ENCODE measurements at regions not wholly inside any gene's neighbourhood (a gene's known extent, or its start where the extent isn't known, plus 50 kb on each side); places are given as distances from the start of the nearest gene placed in this dataset.

DNA sequence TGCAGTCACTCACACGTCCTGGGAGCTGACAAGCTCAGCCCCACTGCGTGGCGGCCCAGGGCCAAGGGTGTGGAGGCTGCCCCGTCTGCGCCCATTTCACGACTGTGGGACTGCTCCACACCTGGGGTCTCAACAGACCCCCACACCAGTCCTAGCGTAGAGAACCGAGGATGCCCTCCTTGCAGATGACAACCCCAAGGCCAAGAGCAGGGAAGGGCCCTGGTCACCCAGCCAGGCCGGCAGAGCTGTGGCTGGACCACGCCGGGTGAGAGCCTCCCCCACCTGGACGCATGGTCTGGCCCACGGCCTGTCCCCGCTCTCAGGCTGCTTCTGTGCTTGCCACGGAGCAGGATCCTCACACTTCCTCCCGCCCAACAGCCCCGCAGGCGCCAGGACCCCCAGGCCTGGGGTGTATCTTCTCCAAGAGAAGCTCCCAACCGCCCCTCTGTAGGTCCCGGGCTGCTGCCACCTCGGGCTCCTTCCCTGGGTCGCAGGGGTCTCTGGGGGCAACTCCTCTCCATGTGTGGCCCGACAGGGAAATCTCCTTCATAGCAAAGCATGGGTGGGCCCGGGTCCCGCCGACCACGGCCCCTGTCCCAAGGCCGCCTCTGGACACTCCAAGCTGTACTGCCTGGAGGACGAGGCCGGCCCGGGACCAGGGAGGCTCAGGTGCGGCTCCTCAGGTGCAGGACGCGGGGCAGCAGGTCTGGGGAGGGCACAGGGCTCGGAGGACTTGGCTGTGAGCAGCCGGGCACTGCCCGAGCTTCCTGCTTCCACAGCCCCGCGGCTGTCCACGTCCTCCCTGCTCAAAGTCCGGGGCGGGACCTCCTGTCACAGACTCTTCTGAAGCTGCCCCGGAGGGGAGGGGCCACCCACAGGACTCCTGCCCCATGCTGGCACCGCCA is 88.8 kb downstream of the FOXL3 start:
- no peak overlapping the region for H3K27ac ChIP-seq
- peak in 6 of 8 donors; percentile 6 to 31 (median 20) for ATAC-seq
- peaks cover 0 to 17% (median 0%) of the 10 kb centered on the region in 11 donors for H3K9me3 ChIP-seq
- 77% methylated on average over 44 of the region's 44 CpGs for WGBS, 2 donors
- TF ChIP-seq, protein P1, sequence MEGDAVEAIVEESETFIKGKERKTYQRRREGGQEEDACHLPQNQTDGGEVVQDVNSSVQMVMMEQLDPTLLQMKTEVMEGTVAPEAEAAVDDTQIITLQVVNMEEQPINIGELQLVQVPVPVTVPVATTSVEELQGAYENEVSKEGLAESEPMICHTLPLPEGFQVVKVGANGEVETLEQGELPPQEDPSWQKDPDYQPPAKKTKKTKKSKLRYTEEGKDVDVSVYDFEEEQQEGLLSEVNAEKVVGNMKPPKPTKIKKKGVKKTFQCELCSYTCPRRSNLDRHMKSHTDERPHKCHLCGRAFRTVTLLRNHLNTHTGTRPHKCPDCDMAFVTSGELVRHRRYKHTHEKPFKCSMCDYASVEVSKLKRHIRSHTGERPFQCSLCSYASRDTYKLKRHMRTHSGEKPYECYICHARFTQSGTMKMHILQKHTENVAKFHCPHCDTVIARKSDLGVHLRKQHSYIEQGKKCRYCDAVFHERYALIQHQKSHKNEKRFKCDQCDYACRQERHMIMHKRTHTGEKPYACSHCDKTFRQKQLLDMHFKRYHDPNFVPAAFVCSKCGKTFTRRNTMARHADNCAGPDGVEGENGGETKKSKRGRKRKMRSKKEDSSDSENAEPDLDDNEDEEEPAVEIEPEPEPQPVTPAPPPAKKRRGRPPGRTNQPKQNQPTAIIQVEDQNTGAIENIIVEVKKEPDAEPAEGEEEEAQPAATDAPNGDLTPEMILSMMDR (IDR thresholded peaks at IDR 0.05), result no peak
- peaks cover 0 to 24% (median 13%) of the 10 kb centered on the region in 9 donors for H3K4me1 ChIP-seq
- peaks cover 0 to 57% (median 41%) of the 10 kb centered on the region in 7 donors for H3K27me3 ChIP-seq
- intact Hi-C loops (cut with DNase I), result loop anchor here in 1 of 10 donors (10.0 kb wide), 1 partner anchor 116 kb away; no protein-coding TSS in a partner anchor
- no peaks in the 10 kb centered on the region for H3K36me3 ChIP-seq
- DNase-seq, result no peak
- peak overlapping the region in 9 of 10 donors; percentile 18 to 52 (median 35) for H3K4me3 ChIP-seq

DNA sequence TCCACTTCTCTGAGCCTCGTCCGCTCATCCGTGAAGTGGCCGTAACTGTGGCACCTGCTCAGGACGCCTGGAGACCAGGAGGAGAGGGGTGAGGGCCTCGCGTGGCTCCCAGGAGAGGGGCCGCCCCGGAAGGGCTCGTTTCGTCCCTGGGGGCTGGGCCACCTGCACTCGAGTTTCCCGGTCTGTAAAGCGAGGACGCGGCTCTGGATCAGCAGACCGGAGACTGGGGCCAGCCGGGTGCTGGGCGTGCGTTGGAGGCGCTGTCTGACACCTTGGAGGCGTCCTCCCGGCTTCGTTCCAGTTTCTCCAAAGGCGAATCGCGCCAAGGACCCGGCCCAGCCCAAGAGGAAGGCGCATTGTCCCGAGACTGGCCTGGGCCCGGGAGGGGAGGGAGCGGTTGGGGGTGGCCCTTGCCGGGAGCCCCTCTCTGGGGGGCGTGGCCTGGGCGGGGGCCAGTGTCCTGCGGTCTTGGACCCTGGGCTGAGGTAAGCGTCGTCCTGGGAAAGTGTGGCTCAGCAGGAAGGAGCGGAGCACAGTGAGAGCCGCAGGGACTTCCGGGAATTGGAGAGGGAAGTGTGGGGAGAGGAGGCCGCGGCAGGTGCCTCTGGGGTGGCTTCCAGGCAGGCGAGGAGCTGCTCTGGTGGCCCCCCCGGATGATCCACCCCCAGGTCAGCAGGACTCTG is 89.6 kb downstream of the FOXL3 start:
- Histone ChIP-seq H3K9me3 (peaks cover 0 to 25% (median 4%) of the 10 kb centered on the region in 11 donors), H3K4me1 (peaks cover 0 to 24% (median 13%) of the 10 kb centered on the region in 9 donors), H3K4me3 (peak overlapping the region in 9 of 10 donors; percentile 18 to 52 (median 35)), H3K27me3 (peaks cover 0 to 53% (median 41%) of the 10 kb centered on the region in 7 donors), H3K27ac (no peak overlapping the region), H3K36me3 (no peaks in the 10 kb centered on the region)
- DNase-seq (no peak), ATAC-seq (peak; percentile 18 to 68 (median 38))
- 20 to 28% methylated on average over 43 to 45 of the region's 45 CpGs for WGBS, 2 donors
- intact Hi-C loops (cut with DNase I), result loop anchor here in 1 of 10 donors (10.0 kb wide), 1 partner anchor 115 kb away; no protein-coding TSS in a partner anchor
- TF ChIP-seq, protein P1 (IDR thresholded peaks at IDR 0.05), result no peak

DNA sequence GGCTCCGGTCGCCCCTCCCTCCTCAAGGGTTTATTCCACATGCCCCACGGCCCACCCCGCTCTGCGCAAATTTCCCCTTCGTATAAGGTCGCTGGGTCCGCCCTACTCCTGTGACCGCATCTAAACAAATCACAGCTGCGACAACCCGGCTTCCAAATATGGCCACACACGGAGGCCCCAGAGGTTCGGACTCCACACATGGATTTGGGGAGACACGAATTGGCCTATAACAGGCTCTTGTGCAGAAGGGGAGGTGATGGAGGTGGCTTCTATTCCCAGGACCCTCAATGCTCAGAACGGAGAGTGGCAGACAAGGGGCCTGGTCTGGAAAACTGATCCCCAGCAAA is 90.1 kb downstream of the FOXL3 start:
- WGBS, 2 donors, result 33 to 34% methylated on average over 15 of the region's 15 CpGs
- TF ChIP-seq, protein P1 (IDR thresholded peaks at IDR 0.05), result no peak
- ATAC-seq (peak in 2 of 8 donors; percentile 24 to 30), DNase-seq (no peak)
- H3K4me3 ChIP-seq, result peak overlapping the region in 7 of 10 donors; percentile 25 to 52 (median 39)
- no peak overlapping the region for H3K27ac ChIP-seq
- peaks cover 0 to 30% (median 9%) of the 10 kb centered on the region in 11 donors for H3K9me3 ChIP-seq
- intact Hi-C loops (cut with DNase I), result no loop called here
- H3K36me3 ChIP-seq, result no peaks in the 10 kb centered on the region
- peaks cover 0 to 48% (median 38%) of the 10 kb centered on the region in 7 donors for H3K27me3 ChIP-seq
- peaks cover 0 to 24% (median 13%) of the 10 kb centered on the region in 9 donors for H3K4me1 ChIP-seq

- TF ChIP-seq, protein P1 (IDR thresholded peaks at IDR 0.05), result no peak
- H3K4me3 ChIP-seq, result no peak overlapping the region
- H3K9me3 ChIP-seq, result peaks cover 0 to 36% (median 10%) of the 10 kb centered on the region in 11 donors
- H3K36me3 ChIP-seq, result no peaks in the 10 kb centered on the region
- no peak for ATAC-seq
- no peak for DNase-seq
- peaks cover 0 to 41% (median 36%) of the 10 kb centered on the region in 7 donors for H3K27me3 ChIP-seq
- intact Hi-C loops (cut with DNase I), result no loop called here
- 72 to 77% methylated on average over 8 of the region's 8 CpGs for WGBS, 2 donors
- no peak overlapping the region for H3K27ac ChIP-seq
- peaks cover 0 to 24% (median 13%) of the 10 kb centered on the region in 9 donors for H3K4me1 ChIP-seq
These were observed 90.8 kb downstream of the FOXL3 start for GRCh38 chr7:380711-381210.

Measured in heart right ventricle (tissue), 16 donors.